GM18907 (cell line): ENCODE measurements at regions not wholly inside any gene's neighbourhood (a gene's known extent, or its start where the extent isn't known, plus 50 kb on each side); places are given as distances from the start of the nearest gene placed in this dataset.

Experiments used
- ATAC-seq: cut with Tn5 transposase; IDR thresholded peaks from one replicate; pipeline ENCODE4 v1.9.1; 2021; ENCODE audit warnings: mild to moderate bottlenecking, moderate library complexity; ENCODE audit not compliant: unreplicated experiment

- no peak for ATAC-seq
These were observed 150.6 kb downstream of the GAS1 start for GRCh38 chr9:86796666-86797065.

DNA sequence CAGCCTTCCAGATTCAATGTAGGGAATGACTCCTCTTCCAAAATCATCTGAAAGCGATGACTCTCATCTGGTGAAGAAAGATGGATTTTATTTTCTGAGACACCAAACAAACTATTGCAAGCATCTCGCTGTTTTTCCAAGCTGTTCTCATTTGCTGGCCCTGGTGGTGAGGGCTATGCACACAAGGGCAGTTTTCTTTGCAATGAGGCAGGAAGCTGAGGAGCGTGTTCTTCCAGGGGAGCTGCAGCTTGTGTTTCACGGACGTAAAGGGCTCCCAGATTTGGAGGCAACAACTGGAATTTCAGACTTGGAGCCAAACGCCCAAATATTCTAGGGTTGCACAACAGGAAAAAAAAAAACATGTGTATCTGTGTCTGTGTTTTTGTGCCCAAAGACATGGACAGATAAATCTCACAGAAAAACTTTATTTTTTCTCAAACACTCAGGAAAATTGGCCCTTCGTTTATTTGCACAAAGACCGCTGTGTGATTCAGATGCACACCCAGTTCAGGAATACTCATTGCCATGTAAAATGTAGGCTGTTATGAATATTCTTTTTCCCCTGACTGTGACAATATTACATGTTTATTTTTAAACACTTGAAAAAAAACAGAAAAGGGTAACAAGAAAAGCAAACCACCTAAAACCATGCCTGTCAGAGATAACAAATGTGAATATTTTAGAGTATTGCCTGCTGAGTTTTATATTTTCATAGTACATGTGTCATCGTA, 151.3 kb downstream of the GAS1 start:
- no peak for ATAC-seq

DNA sequence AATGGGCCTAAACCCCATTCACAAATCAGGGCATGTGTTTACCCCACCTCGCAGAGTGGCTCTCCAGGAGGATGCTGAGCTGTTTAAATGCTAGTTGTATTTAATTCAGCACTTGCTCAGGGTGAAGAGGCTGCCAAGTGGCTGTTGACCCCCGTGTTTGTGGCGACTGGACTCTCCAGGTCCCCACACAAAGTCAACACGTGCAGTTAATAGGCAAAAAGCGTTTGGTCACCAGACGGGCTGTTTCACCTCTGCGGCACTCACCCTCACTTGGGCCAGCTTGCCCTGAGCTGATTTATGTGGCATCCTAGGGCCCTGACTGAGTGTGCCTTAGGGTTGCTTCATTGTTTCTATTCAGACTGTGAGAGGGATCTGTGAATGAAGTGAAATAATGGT, 152.3 kb downstream of the GAS1 start:
- ATAC-seq: no peak

GRCh38 chr9:86794391-86795046, 152.8 kb downstream of the GAS1 start:
- ATAC-seq: no peak

DNA sequence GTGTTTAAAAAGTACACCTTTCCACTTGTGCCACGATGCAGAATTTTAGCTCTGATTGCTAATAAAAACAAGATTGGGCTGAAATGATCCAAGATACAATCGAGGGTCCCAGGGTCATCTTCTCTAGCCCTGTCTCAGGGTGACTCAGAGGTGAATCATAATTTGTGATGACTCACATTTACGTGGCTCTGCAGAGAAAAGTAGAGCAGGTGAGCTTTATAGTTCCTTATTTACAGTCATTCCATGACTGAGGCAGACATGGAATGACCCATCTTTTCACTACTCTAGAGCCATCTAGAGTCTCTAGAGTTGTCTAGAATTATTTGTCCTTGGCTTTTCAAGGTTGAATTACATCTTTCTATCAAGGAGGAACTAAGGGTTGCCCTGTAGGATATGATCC, 155.2 kb downstream of the GAS1 start:
- ATAC-seq: no peak

GRCh38 chr9:86790805-86791204, 156.5 kb downstream of the GAS1 start:
- no peak for ATAC-seq

DNA sequence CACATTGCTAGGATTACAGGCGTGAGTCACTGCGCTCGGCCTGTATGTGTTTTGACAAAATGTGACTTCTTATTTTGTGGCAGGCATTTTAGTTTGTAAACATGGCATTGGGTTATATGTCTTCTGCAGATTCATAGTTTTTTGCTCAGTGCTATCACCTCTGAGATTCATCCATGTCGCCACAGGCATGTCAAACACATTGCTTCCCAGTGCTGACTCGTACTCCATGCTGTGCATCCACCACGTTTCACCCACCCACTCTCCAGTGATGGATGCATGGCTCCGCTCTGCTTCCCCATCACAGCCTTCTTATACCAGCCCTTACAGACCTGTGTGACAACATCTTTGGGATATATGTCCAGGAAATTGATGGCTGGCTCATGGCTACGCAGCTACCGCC, 158.8 kb downstream of the GAS1 start:
- ATAC-seq: no peak

DNA sequence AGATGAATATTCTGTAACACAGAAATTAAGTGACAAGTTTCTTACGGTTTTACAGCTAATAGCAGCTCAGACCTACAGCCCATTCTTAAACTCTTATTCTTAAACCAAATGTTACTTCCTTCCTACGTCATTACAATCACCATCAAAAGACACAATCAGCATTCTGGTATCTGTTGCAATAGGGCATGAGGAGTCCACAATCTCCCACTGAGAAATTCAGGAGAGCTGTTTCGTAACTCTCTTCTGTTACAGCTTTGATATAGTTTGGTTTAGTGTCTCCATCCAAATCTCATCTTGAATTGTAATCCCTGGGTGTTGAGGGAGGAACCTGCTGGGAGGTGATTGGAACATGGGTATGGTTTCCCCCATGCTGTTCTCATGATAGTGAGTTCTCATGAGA, 163.4 kb downstream of the GAS1 start:
- no peak for ATAC-seq

- ATAC-seq: no peak
These were observed 164.5 kb downstream of the GAS1 start for GRCh38 chr9:86782831-86783230.

DNA sequence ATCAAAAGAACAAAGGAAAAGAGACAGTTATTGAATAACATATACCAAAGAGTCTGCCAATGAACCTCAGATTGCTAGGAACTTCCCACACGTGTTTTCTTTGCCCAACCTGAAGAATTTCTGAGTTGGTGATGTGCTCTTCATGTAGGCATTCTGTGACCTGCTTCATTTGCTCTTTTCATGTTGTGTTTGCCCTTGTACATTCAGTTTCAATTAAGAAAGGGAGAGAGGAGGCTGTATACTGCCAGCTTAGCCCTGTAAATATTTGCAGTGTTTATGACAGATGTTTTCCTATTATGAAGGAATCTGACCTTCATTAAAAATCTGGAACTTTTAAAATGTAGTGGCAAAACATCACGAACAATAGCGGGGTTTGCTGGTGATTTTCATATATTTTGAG, 168.5 kb downstream of the GAS1 start:
- ATAC-seq: no peak

DNA sequence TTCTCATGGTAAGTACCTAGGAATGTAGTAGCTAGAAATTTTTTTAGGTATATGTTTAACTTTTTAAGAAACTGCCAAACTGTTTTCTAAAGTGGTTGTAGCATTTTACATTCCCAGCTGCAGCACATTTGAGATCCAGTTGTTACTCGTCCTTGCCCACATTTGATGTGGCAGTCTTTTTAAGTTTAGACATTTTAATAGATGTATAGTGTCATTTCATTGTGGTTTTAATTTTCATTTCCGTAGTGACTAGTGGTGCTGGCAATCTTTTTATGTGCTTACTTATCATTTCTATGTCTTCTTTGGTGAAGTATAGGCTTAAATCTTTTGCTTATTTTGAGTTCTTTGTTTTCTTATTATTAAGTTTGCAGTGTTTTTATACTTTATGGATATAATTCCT, 171.6 kb downstream of the GAS1 start:
- ATAC-seq: no peak

DNA sequence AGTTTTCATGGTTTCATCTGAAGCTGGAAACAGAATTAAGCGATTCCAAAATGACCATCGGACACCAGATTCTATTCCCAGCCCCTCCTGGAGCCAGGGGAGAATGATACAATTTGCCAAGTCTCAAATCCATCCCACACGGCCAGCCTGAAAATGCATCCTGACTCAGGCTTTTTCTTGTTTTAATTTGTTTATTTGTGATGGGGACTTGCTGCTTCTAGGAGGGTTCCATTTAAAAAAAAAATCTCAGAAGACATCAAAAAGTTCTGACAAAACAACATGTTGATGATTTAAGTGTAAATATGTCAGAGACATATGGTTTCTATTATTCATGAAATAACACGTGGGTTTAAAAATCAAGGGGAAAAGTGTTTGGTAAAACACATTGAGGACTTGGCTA, 173.2 kb downstream of the GAS1 start:
- ATAC-seq: no peak

- ATAC-seq: no peak
These were observed 173.8 kb downstream of the GAS1 start for GRCh38 chr9:86773422-86773945.

- ATAC-seq: no peak
These were observed 174.7 kb downstream of the GAS1 start for GRCh38 chr9:86772635-86772993.

DNA sequence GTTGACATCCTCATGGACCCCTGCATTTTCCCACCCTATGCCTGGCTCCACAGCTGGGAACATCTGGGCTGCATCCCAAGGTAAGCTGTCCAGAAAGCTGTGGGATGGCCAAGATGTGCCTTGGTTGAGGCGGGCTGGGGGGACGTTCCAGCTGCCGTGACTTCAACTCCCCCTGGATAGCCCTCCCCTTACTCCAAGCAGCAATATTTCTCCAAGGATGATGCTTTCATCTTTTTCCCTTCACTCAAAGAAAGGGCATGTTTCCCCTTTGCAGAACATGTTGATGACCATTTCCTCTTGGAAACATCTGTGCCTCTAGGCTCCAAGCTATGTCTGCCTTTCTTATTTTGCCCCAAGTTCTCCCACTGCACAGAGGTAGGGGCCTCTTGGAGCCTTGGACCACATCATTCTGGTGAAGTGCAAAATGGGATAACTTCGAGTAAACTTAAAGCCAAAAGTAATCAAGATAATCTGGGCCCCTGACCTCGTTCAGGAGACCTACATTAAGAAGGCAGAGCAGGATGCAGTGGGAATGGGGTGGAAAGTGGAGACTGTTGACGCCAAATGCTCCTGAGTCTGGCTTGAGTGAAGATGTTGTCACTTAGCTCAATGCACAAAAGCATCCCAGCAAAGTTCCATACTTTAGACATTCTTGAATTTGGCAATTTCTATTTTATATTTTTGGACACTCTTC, 175.2 kb downstream of the GAS1 start:
- no peak for ATAC-seq

DNA sequence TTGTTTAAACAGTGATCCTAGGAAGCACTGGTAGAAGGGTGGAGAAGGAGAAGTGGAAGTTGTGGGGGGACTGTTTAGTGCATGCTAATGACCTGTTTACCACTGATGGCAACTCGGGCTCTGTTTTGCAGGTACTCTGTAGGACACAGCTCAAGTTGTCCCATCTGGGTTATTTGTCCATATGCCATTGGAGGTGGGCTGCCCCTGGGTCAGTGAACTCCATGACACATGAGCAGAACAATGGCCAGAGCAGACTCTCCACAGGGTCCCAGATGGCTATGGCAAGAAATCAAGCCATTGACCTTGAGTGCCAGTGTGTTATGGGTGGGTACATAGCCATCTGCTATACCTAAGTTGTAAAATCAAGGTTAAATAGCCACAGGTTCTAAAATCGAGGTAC, 175.9 kb downstream of the GAS1 start:
- ATAC-seq: no peak

GRCh38 chr9:86768709-86769108, 178.6 kb downstream of the GAS1 start:
- no peak for ATAC-seq

GRCh38 chr9:86768020-86768419, 179.3 kb downstream of the GAS1 start:
- no peak for ATAC-seq

- ATAC-seq: no peak
These were observed 179.9 kb downstream of the GAS1 start for GRCh38 chr9:86767373-86767772.

- no peak for ATAC-seq
These were observed 180.4 kb downstream of the GAS1 start for GRCh38 chr9:86766912-86767311.

DNA sequence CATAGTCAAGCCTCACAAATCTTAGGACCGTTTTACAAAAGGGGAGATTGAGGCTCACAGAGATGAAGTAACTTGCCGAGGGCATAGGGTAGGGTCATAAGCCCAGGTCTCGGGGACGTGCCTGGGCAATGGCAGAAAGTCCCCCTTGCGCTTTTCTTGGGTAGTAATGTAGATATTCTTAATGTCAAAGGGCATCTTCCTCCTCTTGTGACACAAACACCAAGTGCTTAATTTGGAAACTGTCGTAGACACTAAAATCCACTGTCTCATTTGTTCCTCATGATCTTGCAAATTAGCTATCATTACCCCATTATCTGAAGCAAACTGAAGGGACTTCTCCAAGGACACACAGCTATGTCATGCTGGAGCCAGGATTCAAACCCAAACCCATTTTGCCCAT, 180.8 kb downstream of the GAS1 start:
- ATAC-seq: no peak
